ENCODE measurements at regions not wholly inside any gene's neighbourhood (a gene's known extent, or its start where the extent isn't known, plus 50 kb on each side); places are given as distances from the start of the nearest gene placed in this dataset.

- TF ChIP-seq CTCF (conservative IDR thresholded peaks at IDR 0.05; ENCODE audit: low read depth, low read length) (no peak), EZH2 (IDR thresholded peaks at IDR 0.05; ENCODE audit: borderline replicate concordance, low read depth, low read length, poor library complexity, severe bottlenecking) (no peak)
These were observed 600.8 kb downstream of the MEI4 start for GRCh38 chr6:78253618-78254017.
